NCI-H2171 treated with DMSO at 0.1 percent for 48 hours (cell line): ENCODE measurements at regions not wholly inside any gene's neighbourhood (a gene's known extent, or its start where the extent isn't known, plus 50 kb on each side); places are given as distances from the start of the nearest gene placed in this dataset.

Experiments used
- DNase-seq: peaks from one replicate; lab custom pipeline; 2025; lab: John Stamatoyannopoulos, UW

GRCh38 chr2:12930391-12930790 lies 213.7 kb downstream of the TRIB2 start:
- DNase-seq, result no peak

GRCh38 chr2:12931186-12931844 lies 214.6 kb downstream of the TRIB2 start:
- peak; percentile 69 for DNase-seq

GRCh38 chr2:12932192-12932591 lies 215.5 kb downstream of the TRIB2 start:
- DNase-seq, result no peak

GRCh38 chr2:12934146-12934756 lies 217.5 kb downstream of the TRIB2 start:
- DNase-seq, result no peak

- no peak for DNase-seq
These were observed 218.5 kb downstream of the TRIB2 start for GRCh38 chr2:12935222-12935621.

- no peak for DNase-seq
These were observed 219.1 kb downstream of the TRIB2 start for GRCh38 chr2:12935796-12936195.

GRCh38 chr2:12941203-12941602 lies 224.5 kb downstream of the TRIB2 start:
- DNase-seq, result no peak

GRCh38 chr2:12948231-12948960 lies 231.7 kb downstream of the TRIB2 start:
- no peak for DNase-seq

- no peak for DNase-seq
These were observed 232.2 kb downstream of the TRIB2 start for GRCh38 chr2:12948961-12949353.

GRCh38 chr2:12949406-12949805 lies 232.7 kb downstream of the TRIB2 start:
- no peak for DNase-seq

- no peak for DNase-seq
These were observed 233.4 kb downstream of the TRIB2 start for GRCh38 chr2:12950174-12950573.

- DNase-seq, result no peak
These were observed 234.4 kb downstream of the TRIB2 start for GRCh38 chr2:12950957-12951656.

- DNase-seq, result no peak
These were observed 234.9 kb downstream of the TRIB2 start for GRCh38 chr2:12951657-12951973.

GRCh38 chr2:12953596-12953995 lies 236.9 kb downstream of the TRIB2 start:
- no peak for DNase-seq

- no peak for DNase-seq
These were observed 239.1 kb downstream of the TRIB2 start for GRCh38 chr2:12955864-12956263.

GRCh38 chr2:12957251-12957650 lies 240.5 kb downstream of the TRIB2 start:
- no peak for DNase-seq

- DNase-seq, result no peak
These were observed 243.2 kb downstream of the TRIB2 start for GRCh38 chr2:12959935-12960334.

- no peak for DNase-seq
These were observed 243.9 kb downstream of the TRIB2 start for GRCh38 chr2:12960671-12961070.

- DNase-seq, result no peak
These were observed 248.3 kb downstream of the TRIB2 start for GRCh38 chr2:12964904-12965539.

GRCh38 chr2:12965540-12966269 lies 249.0 kb downstream of the TRIB2 start:
- peak; percentile 51 for DNase-seq

- DNase-seq, result no peak
These were observed 251.1 kb downstream of the TRIB2 start for GRCh38 chr2:12967804-12968203.

- DNase-seq, result no peak
These were observed 251.7 kb downstream of the TRIB2 start for GRCh38 chr2:12968399-12968798.
